Renal cortex interstitium (tissue), 11 donors: ENCODE measurements at regions not wholly inside any gene's neighbourhood (a gene's known extent, or its start where the extent isn't known, plus 50 kb on each side); places are given as distances from the start of the nearest gene placed in this dataset.

ENCODE experiments used
- DNase-seq, 11 donors: peaks; one replicate each; pipeline ENCODE4 v3.0.0-alpha.2; 2013; ENCODE audit warnings: low read depth in 9 of 11, low spot score in 4 of 11; ENCODE audit errors: extremely low read depth in 1 of 11

DNA sequence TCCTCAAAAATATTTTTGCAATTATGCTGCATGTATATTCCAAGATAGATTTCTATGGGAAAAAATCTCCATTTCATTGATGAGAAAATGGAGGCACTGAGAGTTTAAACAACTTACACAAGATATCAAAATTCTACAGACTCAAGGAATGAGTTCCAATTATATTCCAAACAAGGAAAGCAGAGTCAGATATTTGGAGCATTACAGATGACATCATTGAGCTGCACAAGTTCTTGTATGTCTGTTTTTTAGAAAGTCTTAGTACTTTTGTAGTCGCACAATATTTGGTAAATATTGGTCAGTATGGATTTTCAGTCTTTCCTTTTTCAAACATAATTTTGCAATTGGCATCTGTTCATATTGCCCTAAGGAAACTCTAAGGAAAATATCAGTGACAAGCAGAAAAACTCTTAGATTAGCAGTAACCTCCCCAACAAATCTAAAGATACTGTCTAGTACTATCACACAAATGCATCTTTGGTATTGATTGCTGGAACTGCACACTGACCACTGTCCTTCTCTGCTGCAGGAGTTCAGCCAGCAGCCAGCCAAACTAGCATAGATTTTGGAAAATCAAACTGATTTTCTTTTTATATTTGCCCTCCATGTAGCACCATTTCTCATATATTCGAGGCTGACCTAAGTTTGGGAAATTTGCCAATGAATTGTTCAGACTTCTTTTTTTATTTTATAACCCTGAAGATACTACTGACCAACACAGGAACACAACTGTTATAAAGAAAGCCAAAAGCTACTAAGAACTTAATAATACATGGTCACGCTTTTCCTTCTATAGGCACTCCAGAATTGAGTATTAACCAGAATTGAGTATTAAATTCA, 51.7 kb upstream of the TBX18 start:
- no peak for DNase-seq
